Common myeloid progenitor, CD34-positive (primary cell): ENCODE measurements at regions not wholly inside any gene's neighbourhood (a gene's known extent, or its start where the extent isn't known, plus 50 kb on each side); places are given as distances from the start of the nearest gene placed in this dataset.

Experiments used
- CTCF ChIA-PET: fragments of 350-600 bp; sonication (Branson Sonifier 250); formaldehyde crosslinking; loops from one replicate; lab custom pipeline; 2021; ENCODE audit warnings: antibody characterized with exemption; lab: Charles Lee
- POLR2A ChIA-PET: fragments of 350-600 bp; sonication (Branson Sonifier 250); formaldehyde crosslinking; loops from one replicate; lab custom pipeline; 2021; ENCODE audit warnings: antibody characterized with exemption; lab: Charles Lee
- DNase-seq, 3 donors: peaks; one replicate each; pipeline versions ENCODE4 v3.0.0 to v3.0.0-alpha.2; 2013
- H3K27ac ChIP-seq, 2 experiments: 1 replicate in 1 of 2; 2 replicates in 1 of 2; pipeline ENCODE4 v1.7.0; 2013; ENCODE audit warnings: inconsistent platforms in 2 of 2, low read length in 2 of 2, mild to moderate bottlenecking in 2 of 2, low read depth in 1 of 2, moderate library complexity in 1 of 2; ENCODE audit not compliant: severe bottlenecking in 2 of 2, insufficient read depth in 1 of 2, poor library complexity in 1 of 2
- H3K27me3 ChIP-seq, 5 experiments: replicated peaks in 2 of 5; 1 replicate in 3 of 5; 2 replicates in 2 of 5; pipeline versions ENCODE4 v1.6.1 to v1.7.0; 2013; ENCODE audit warnings: low read length in 4 of 5, mild to moderate bottlenecking in 2 of 5, moderate library complexity in 2 of 5, inconsistent platforms in 1 of 5; ENCODE audit not compliant: insufficient read depth in 5 of 5, control insufficient read depth in 4 of 5
- H3K36me3 ChIP-seq, 4 experiments: 1 replicate in 2 of 4; 2 replicates in 2 of 4; pipeline versions ENCODE4 v1.6.1 to v1.7.0; 2013; ENCODE audit warnings: low read length in 3 of 4, control low read depth in 1 of 4, mild to moderate bottlenecking in 1 of 4; ENCODE audit not compliant: control insufficient read depth in 4 of 4, insufficient read depth in 4 of 4
- H3K4me1 ChIP-seq, 4 experiments: 1 replicate in 3 of 4; 2 replicates in 1 of 4; pipeline versions ENCODE4 v1.6.1 to v1.7.1; 2013; ENCODE audit warnings: low read length in 3 of 4, mild to moderate bottlenecking in 3 of 4, control low read depth in 1 of 4, inconsistent platforms in 1 of 4, moderate library complexity in 1 of 4; ENCODE audit not compliant: control insufficient read depth in 4 of 4, insufficient read depth in 4 of 4; ENCODE audit errors: control extremely low read depth in 1 of 4
- H3K4me3 ChIP-seq, 7 experiments: 1 replicate in 4 of 7; 2 replicates in 3 of 7; pipeline versions ENCODE4 v1.5.1 to v1.7.0; 2013; ENCODE audit warnings: mild to moderate bottlenecking in 7 of 7, low read length in 6 of 7, moderate library complexity in 6 of 7, inconsistent platforms in 2 of 7, low read depth in 2 of 7, control low read depth in 1 of 7; ENCODE audit not compliant: insufficient read depth in 4 of 7, control insufficient read depth in 1 of 7; ENCODE audit errors: extremely low read depth in 1 of 7
- H3K9me3 ChIP-seq, 5 experiments: 1 replicate in 4 of 5; 2 replicates in 1 of 5; pipeline versions ENCODE4 v1.6.1 to v1.7.1; 2013; ENCODE audit warnings: low read length in 4 of 5, mild to moderate bottlenecking in 2 of 5, inconsistent platforms in 1 of 5, low read depth in 1 of 5, moderate library complexity in 1 of 5; ENCODE audit not compliant: control insufficient read depth in 4 of 5, insufficient read depth in 2 of 5; ENCODE audit errors: control extremely low read depth in 1 of 5
- WGBS: methylation state at CpG from one replicate; pipeline ENCODE4 v1.1.5; 2013; ENCODE audit not compliant: insufficient coverage; 5-methylcytosine and 5-hydroxymethylcytosine counted together

GRCh38 chr11:116052603-116053547, 548.7 kb upstream of the CADM1 start:
- Histone ChIP-seq H3K9me3 (no peaks in the 10 kb centered on the region), H3K27ac (no peak overlapping the region), H3K27me3 (peaks cover 2 to 48% (median 3%) of the 10 kb centered on the region in 5 experiments), H3K4me3 (no peak overlapping the region), H3K4me1 (no peaks in the 10 kb centered on the region), H3K36me3 (no peaks in the 10 kb centered on the region)
- WGBS, result 77% methylated on average over 10 of the region's 15 CpGs
- DNase-seq, result no peak
- ChIA-PET POLR2A (no interaction called here), CTCF (no interaction called here)

- no peaks in the 10 kb centered on the region for H3K4me1 ChIP-seq
- ChIA-PET POLR2A (no interaction called here), CTCF (no interaction called here)
- 100% methylated on average over 4 of the region's 7 CpGs for WGBS
- DNase-seq, result no peak
- H3K27me3 ChIP-seq, result peaks cover 0 to 42% (median 3%) of the 10 kb centered on the region in 5 experiments
- no peaks in the 10 kb centered on the region for H3K36me3 ChIP-seq
- no peak overlapping the region for H3K4me3 ChIP-seq
- no peaks in the 10 kb centered on the region for H3K9me3 ChIP-seq
- no peak overlapping the region for H3K27ac ChIP-seq
Observed at GRCh38 chr11:116051494-116051893, 547.3 kb upstream of the CADM1 start.

GRCh38 chr11:116049383-116049782, 545.2 kb upstream of the CADM1 start:
- POLR2A ChIA-PET, result no interaction called here
- Histone ChIP-seq H3K9me3 (no peaks in the 10 kb centered on the region), H3K4me1 (no peaks in the 10 kb centered on the region), H3K36me3 (no peaks in the 10 kb centered on the region), H3K27ac (no peak overlapping the region), H3K4me3 (no peak overlapping the region), H3K27me3 (peaks cover 0 to 31% (median 0%) of the 10 kb centered on the region in 5 experiments)
- no peak for DNase-seq
- no CpG with 5 or more reads among the region's 1 CpG for WGBS
- CTCF ChIA-PET, result no interaction called here

GRCh38 chr11:116046127-116046526, 541.9 kb upstream of the CADM1 start:
- H3K36me3 ChIP-seq, result no peaks in the 10 kb centered on the region
- H3K27me3 ChIP-seq, result peaks cover 0 to 15% (median 0%) of the 10 kb centered on the region in 5 experiments
- no peaks in the 10 kb centered on the region for H3K9me3 ChIP-seq
- ChIA-PET CTCF (no interaction called here), POLR2A (no interaction called here)
- no peaks in the 10 kb centered on the region for H3K4me1 ChIP-seq
- 97% methylated on average over 6 of the region's 6 CpGs for WGBS
- H3K4me3 ChIP-seq, result no peak overlapping the region
- no peak for DNase-seq
- no peak overlapping the region for H3K27ac ChIP-seq

- Histone ChIP-seq H3K4me3 (no peak overlapping the region), H3K36me3 (no peaks in the 10 kb centered on the region), H3K9me3 (no peaks in the 10 kb centered on the region), H3K27ac (no peak overlapping the region), H3K4me1 (no peaks in the 10 kb centered on the region), H3K27me3 (peaks cover 0 to 17% (median 0%) of the 10 kb centered on the region in 5 experiments)
- DNase-seq, result no peak
- 89% methylated on average over 9 of the region's 10 CpGs for WGBS
- POLR2A ChIA-PET, result no interaction called here
- CTCF ChIA-PET, result no interaction called here
Observed at GRCh38 chr11:116044941-116045340, 540.7 kb upstream of the CADM1 start.

GRCh38 chr11:116044520-116044919, 540.3 kb upstream of the CADM1 start:
- Histone ChIP-seq H3K9me3 (no peaks in the 10 kb centered on the region), H3K4me3 (no peak overlapping the region), H3K4me1 (no peaks in the 10 kb centered on the region), H3K36me3 (no peaks in the 10 kb centered on the region), H3K27me3 (peaks cover 0 to 17% (median 0%) of the 10 kb centered on the region in 5 experiments), H3K27ac (no peak overlapping the region)
- ChIA-PET CTCF (no interaction called here), POLR2A (no interaction called here)
- no peak for DNase-seq
- 60% methylated on average over 3 of the region's 4 CpGs for WGBS

- H3K27me3 ChIP-seq, result peaks cover 0 to 17% (median 0%) of the 10 kb centered on the region in 5 experiments
- 28% methylated on average over 2 of the region's 2 CpGs for whole genome bisulfite sequencing
- H3K36me3 ChIP-seq, result no peaks in the 10 kb centered on the region
- no peak overlapping the region for H3K27ac ChIP-seq
- H3K4me1 ChIP-seq, result no peaks in the 10 kb centered on the region
- H3K9me3 ChIP-seq, result no peaks in the 10 kb centered on the region
- ChIA-PET POLR2A (no interaction called here), CTCF (no interaction called here)
- no peak for DNase-seq
- no peak overlapping the region for H3K4me3 ChIP-seq
Observed at GRCh38 chr11:116043857-116044256, 539.6 kb upstream of the CADM1 start.
